ENCODE measurements at regions not wholly inside any gene's neighbourhood (a gene's known extent, or its start where the extent isn't known, plus 50 kb on each side); places are given as distances from the start of the nearest gene placed in this dataset.

GRCh38 chr2:39839261-39839848, 60.3 kb upstream of the THUMPD2 start:
- no peak for ATAC-seq (ENCODE audit: low read depth)

More at GRCh38 chr2:39839261-39839848, 60.3 kb upstream of the THUMPD2 start:
- Histone ChIP-seq H2BK15ac (ENCODE audit: low read depth, low read length) (no peak overlapping the region), H2BK5ac (ENCODE audit: low read depth, low read length, poor library complexity, severe bottlenecking) (no peak overlapping the region), H3K4me1 (ENCODE audit: control insufficient read depth, insufficient read depth, low read length) (no peaks in the 10 kb centered on the region), H2BK20ac (ENCODE audit: low read depth, low read length) (no peak overlapping the region), H2BK120ac (ENCODE audit: low read depth, low read length) (no peak overlapping the region), H2AK5ac (ENCODE audit: low read depth, low read length) (no peak overlapping the region), H3K4me3 (ENCODE audit: insufficient read depth, low read depth, low read length) (no peak overlapping the region), H3K14ac (replicated peaks; ENCODE audit: low read depth, low read length) (no peak overlapping the region), H3K18ac (ENCODE audit: low read depth, low read length) (no peak overlapping the region), H3K79me1 (ENCODE audit: low read depth in 1 of 2, low read length in 2 of 2) (no peaks in the 10 kb centered on the region), H3K23ac (ENCODE audit: low read depth, low read length) (no peak overlapping the region), H3K9ac (ENCODE audit: low read depth, low read length) (no peak overlapping the region), H2AFZ (replicated peaks; ENCODE audit: low read length, poor library complexity) (no peak overlapping the region), H3K9me1 (ENCODE audit: insufficient read depth, low read length) (peaks cover 3% of the 10 kb centered on the region; the same call in 1 of the 2 replicates), H3K36me3 (ENCODE audit: control insufficient read depth, insufficient read depth, low read length) (no peaks in the 10 kb centered on the region), H4K91ac (ENCODE audit: insufficient read depth, low read depth, low read length) (no peak overlapping the region), H3K9me3 (ENCODE audit: control insufficient read depth, insufficient read depth, low read length) (peaks cover 2% of the 10 kb centered on the region), H3K4me2 (ENCODE audit: low read depth, low read length) (no peak overlapping the region), H3K4ac (ENCODE audit: low read depth, low read length) (no peak overlapping the region), H2AK9ac (replicated peaks; ENCODE audit: low read depth, low read length, poor library complexity) (no peak overlapping the region), H3K56ac (ENCODE audit: extremely low read depth, insufficient read depth, low read length) (no peak overlapping the region), H4K5ac (ENCODE audit: low read depth, low read length) (no peak overlapping the region), H4K20me1 (ENCODE audit: insufficient read depth, low read length) (no peaks in the 10 kb centered on the region), H3K27ac (ENCODE audit: insufficient read depth, low read length) (no peak overlapping the region), H3K27me3 (ENCODE audit: control insufficient read depth, insufficient read depth, low read length) (0 out of 2 replicates have a peak, but pooled peaks cover under 1% of the 10 kb centered on the region), H4K8ac (ENCODE audit: low read depth in 2 of 2, low read length in 2 of 2) (no peak overlapping the region)
- BruUV-seq (replicated peaks): no TSS peak
- dilution Hi-C loops (cut with HindIII; ENCODE audit: low sequenced_read_pairs, unreplicated experiment): no loop called here
- TF ChIP-seq FOS (IDR thresholded peaks at IDR 0.05; ENCODE audit: low read depth, low read length): no peak
- TF ChIP-seq MXI1 (IDR thresholded peaks at IDR 0.05; ENCODE audit: borderline replicate concordance, low read depth, low read length): no peak
- TF ChIP-seq RCOR1 (IDR thresholded peaks at IDR 0.05; ENCODE audit: insufficient replicate concordance, low read length): no peak
- TF ChIP-seq, protein P1, sequence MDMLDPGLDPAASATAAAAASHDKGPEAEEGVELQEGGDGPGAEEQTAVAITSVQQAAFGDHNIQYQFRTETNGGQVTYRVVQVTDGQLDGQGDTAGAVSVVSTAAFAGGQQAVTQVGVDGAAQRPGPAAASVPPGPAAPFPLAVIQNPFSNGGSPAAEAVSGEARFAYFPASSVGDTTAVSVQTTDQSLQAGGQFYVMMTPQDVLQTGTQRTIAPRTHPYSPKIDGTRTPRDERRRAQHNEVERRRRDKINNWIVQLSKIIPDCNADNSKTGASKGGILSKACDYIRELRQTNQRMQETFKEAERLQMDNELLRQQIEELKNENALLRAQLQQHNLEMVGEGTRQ (IDR thresholded peaks at IDR 0.05; ENCODE audit: low read depth, low read length): no peak
- TF ChIP-seq MAZ (IDR thresholded peaks at IDR 0.05; ENCODE audit: borderline replicate concordance, low read depth, low read length): no peak
- no peak for TF ChIP-seq CEBPB (IDR thresholded peaks at IDR 0.05; ENCODE audit: low read depth, low read length)
- no peak for TF ChIP-seq BHLHE40 (IDR thresholded peaks at IDR 0.05; ENCODE audit: low read depth, low read length)
- TF ChIP-seq SMC3 (IDR thresholded peaks at IDR 0.05; ENCODE audit: low read depth, low read length): no peak
- TF ChIP-seq, protein P2, sequence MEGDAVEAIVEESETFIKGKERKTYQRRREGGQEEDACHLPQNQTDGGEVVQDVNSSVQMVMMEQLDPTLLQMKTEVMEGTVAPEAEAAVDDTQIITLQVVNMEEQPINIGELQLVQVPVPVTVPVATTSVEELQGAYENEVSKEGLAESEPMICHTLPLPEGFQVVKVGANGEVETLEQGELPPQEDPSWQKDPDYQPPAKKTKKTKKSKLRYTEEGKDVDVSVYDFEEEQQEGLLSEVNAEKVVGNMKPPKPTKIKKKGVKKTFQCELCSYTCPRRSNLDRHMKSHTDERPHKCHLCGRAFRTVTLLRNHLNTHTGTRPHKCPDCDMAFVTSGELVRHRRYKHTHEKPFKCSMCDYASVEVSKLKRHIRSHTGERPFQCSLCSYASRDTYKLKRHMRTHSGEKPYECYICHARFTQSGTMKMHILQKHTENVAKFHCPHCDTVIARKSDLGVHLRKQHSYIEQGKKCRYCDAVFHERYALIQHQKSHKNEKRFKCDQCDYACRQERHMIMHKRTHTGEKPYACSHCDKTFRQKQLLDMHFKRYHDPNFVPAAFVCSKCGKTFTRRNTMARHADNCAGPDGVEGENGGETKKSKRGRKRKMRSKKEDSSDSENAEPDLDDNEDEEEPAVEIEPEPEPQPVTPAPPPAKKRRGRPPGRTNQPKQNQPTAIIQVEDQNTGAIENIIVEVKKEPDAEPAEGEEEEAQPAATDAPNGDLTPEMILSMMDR (conservative IDR thresholded peaks at IDR 0.05; ENCODE audit: low read depth, low read length): no peak
- no peak for TF ChIP-seq CHD1 (IDR thresholded peaks at IDR 0.05; ENCODE audit: low read depth, low read length)
- TF ChIP-seq, protein P3, sequence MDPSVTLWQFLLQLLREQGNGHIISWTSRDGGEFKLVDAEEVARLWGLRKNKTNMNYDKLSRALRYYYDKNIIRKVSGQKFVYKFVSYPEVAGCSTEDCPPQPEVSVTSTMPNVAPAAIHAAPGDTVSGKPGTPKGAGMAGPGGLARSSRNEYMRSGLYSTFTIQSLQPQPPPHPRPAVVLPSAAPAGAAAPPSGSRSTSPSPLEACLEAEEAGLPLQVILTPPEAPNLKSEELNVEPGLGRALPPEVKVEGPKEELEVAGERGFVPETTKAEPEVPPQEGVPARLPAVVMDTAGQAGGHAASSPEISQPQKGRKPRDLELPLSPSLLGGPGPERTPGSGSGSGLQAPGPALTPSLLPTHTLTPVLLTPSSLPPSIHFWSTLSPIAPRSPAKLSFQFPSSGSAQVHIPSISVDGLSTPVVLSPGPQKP (IDR thresholded peaks at IDR 0.05; ENCODE audit: borderline replicate concordance, low read depth, low read length): no peak
- TF ChIP-seq RAD21 (IDR thresholded peaks at IDR 0.05; ENCODE audit: low read length): no peak
- TF ChIP-seq POLR2A (IDR thresholded peaks at IDR 0.05; ENCODE audit: low read depth, low read length): no peak
- no peak for TF ChIP-seq MAFK (IDR thresholded peaks at IDR 0.05; ENCODE audit: low read depth, low read length)
- no peak for TF ChIP-seq RFX5 (IDR thresholded peaks at IDR 0.05; ENCODE audit: low read depth, low read length)
- no peak for TF ChIP-seq NFE2L2 (IDR thresholded peaks at IDR 0.05; ENCODE audit: low read depth, low read length)
- CTCF ChIA-PET: no interaction called here
- intact Hi-C loops (cut with micrococcal nuclease): no loop called here
- POLR2A ChIA-PET (ENCODE audit: unreplicated experiment): no interaction called here
- no CpG with 5 or more reads among the region's 5 CpGs for WGBS, 2 experiments (ENCODE audit: extremely low coverage in 2 of 2, insufficient read length in 1 of 2)
- in situ Hi-C loops (cut with MboI; ENCODE audit: low sequenced_read_pairs): no loop called here
- no peak for DNase-seq
